Epidermal melanocyte (primary cell): ENCODE measurements at regions not wholly inside any gene's neighbourhood (a gene's known extent, or its start where the extent isn't known, plus 50 kb on each side); places are given as distances from the start of the nearest gene placed in this dataset.
A peak's percentile ranks its signal among the peaks of the same experiment; 100 is the strongest.

Experiments used
- DNase-seq: peaks from one replicate; pipeline ENCODE4 v3.0.0; 2011; ENCODE audit warnings: low spot score; ENCODE audit not compliant: insufficient read length

GRCh38 chr7:27362026-27362425, 119.4 kb downstream of the EVX1 start:
- no peak for DNase-seq

GRCh38 chr7:27364344-27364758, 121.7 kb downstream of the EVX1 start:
- peak; percentile 24 for DNase-seq

GRCh38 chr7:27367179-27367932, 124.8 kb downstream of the EVX1 start:
- no peak for DNase-seq

GRCh38 chr7:27367933-27368549, 125.4 kb downstream of the EVX1 start:
- DNase-seq: no peak

- DNase-seq: no peak
Measured at GRCh38 chr7:27374958-27375841, 132.6 kb downstream of the EVX1 start.

- DNase-seq: no peak
Measured at GRCh38 chr7:27375958-27376357, 133.4 kb downstream of the EVX1 start.

GRCh38 chr7:27377988-27378387, 135.4 kb downstream of the EVX1 start:
- DNase-seq: no peak

- no peak for DNase-seq
Measured at GRCh38 chr7:27382307-27382706, 139.7 kb downstream of the EVX1 start.

- DNase-seq: no peak
Measured at GRCh38 chr7:27386581-27386980, 144.0 kb downstream of the EVX1 start.

GRCh38 chr7:27387864-27388263, 145.3 kb downstream of the EVX1 start:
- no peak for DNase-seq

GRCh38 chr7:27388561-27388960, 146.0 kb downstream of the EVX1 start:
- DNase-seq: no peak

GRCh38 chr7:27389496-27389895, 146.9 kb downstream of the EVX1 start:
- no peak for DNase-seq

GRCh38 chr7:27392477-27392876, 149.9 kb downstream of the EVX1 start:
- DNase-seq: no peak

- DNase-seq: no peak
Measured at GRCh38 chr7:27394871-27395270, 152.3 kb downstream of the EVX1 start.

- DNase-seq: no peak
Measured at GRCh38 chr7:27395626-27396025, 153.0 kb downstream of the EVX1 start.

- DNase-seq: no peak
Measured at GRCh38 chr7:27397503-27397902, 154.9 kb downstream of the EVX1 start.

GRCh38 chr7:27398851-27399250, 156.2 kb downstream of the EVX1 start:
- DNase-seq: no peak

GRCh38 chr7:27399791-27400567, 157.4 kb downstream of the EVX1 start:
- DNase-seq: no peak

GRCh38 chr7:27405780-27406179, 163.2 kb downstream of the EVX1 start:
- no peak for DNase-seq

GRCh38 chr7:27409311-27409710, 166.7 kb downstream of the EVX1 start:
- no peak for DNase-seq

- no peak for DNase-seq
Measured at GRCh38 chr7:27409776-27410175, 167.2 kb downstream of the EVX1 start.
